ENCODE measurements at regions not wholly inside any gene's neighbourhood (a gene's known extent, or its start where the extent isn't known, plus 50 kb on each side); places are given as distances from the start of the nearest gene placed in this dataset.

DNA sequence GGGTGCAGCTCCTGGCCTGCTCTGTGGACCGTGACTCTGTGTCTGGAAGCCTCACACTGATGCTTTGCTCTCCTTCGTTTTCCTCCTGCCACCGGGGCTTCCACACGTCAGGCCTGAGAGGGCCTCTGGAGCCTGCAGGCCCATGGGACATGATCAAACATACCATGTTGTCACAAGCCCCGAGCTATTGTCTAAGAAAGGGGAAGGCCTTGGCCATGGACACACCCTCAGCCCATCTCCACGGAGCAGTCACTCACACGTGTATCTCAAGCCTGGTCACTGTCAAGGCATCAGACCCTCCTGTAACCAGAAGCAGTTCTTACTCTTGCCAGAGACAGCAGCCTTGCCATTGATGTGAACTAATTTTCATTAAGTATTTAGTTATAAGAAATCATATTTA lies 814.1 kb upstream of the SALL3 start:
- TF ChIP-seq, protein P1, sequence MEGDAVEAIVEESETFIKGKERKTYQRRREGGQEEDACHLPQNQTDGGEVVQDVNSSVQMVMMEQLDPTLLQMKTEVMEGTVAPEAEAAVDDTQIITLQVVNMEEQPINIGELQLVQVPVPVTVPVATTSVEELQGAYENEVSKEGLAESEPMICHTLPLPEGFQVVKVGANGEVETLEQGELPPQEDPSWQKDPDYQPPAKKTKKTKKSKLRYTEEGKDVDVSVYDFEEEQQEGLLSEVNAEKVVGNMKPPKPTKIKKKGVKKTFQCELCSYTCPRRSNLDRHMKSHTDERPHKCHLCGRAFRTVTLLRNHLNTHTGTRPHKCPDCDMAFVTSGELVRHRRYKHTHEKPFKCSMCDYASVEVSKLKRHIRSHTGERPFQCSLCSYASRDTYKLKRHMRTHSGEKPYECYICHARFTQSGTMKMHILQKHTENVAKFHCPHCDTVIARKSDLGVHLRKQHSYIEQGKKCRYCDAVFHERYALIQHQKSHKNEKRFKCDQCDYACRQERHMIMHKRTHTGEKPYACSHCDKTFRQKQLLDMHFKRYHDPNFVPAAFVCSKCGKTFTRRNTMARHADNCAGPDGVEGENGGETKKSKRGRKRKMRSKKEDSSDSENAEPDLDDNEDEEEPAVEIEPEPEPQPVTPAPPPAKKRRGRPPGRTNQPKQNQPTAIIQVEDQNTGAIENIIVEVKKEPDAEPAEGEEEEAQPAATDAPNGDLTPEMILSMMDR (IDR thresholded peaks at IDR 0.05) = no peak
- TF ChIP-seq POLR2A (IDR thresholded peaks at IDR 0.05) = no peak
